HL-60 (cell line): ENCODE measurements at regions not wholly inside any gene's neighbourhood (a gene's known extent, or its start where the extent isn't known, plus 50 kb on each side); places are given as distances from the start of the nearest gene placed in this dataset.

Experiments
- POLR2AphosphoS5 ChIP-seq: IDR thresholded peaks from 2 replicates; pipeline ENCODE4 v1.6.1; 2012; ENCODE audit warnings: low read depth
- TF ChIP-seq, protein P1 (sequence below): IDR thresholded peaks from one replicate; pipeline ENCODE4 v1.5.1; 2011; ENCODE audit warnings: low read length, control low read depth, inconsistent platforms; ENCODE audit not compliant: insufficient read depth
- TF ChIP-seq, protein P2 (sequence below): IDR thresholded peaks from 2 replicates; pipeline ENCODE4 v1.6.1; 2012; ENCODE audit warnings: low read depth; ENCODE audit not compliant: insufficient replicate concordance

DNA sequence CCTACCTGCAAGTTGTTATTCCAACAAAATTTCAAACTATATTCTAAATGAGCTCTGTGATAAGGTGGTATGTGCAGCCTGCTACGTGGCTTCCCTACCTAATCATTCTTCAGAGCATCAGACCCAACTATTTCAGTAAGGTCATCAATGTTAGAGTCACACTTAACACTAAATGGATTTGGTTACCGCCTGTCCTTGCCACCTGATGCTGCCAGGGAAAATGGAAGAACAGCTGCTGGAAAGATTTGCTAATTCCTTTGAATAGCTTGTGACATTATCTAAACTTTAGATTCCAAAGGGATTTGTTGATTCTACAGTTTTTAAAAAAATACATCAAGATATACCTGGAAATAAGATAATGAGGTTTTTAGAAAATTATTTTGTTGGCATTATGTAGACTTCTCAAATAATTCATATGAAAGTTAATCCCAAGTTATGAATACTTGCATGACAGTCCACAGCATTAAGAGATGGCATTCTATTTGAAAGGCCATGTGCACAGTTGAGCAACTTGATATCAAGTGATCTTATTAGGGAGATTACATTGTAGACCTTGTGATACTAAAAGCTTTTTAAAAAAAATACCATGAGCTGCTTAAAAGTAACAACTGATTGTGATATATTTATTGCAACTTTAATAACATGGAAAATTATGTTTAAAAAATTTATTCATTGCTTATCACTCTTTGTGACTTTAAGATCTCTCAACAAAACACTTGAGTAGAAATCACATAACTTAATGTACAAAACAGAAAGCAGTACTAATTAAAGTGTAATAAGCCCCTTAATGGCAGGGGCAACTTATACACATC is 98.3 kb upstream of the UGP2 start:
- TF ChIP-seq, protein P1, sequence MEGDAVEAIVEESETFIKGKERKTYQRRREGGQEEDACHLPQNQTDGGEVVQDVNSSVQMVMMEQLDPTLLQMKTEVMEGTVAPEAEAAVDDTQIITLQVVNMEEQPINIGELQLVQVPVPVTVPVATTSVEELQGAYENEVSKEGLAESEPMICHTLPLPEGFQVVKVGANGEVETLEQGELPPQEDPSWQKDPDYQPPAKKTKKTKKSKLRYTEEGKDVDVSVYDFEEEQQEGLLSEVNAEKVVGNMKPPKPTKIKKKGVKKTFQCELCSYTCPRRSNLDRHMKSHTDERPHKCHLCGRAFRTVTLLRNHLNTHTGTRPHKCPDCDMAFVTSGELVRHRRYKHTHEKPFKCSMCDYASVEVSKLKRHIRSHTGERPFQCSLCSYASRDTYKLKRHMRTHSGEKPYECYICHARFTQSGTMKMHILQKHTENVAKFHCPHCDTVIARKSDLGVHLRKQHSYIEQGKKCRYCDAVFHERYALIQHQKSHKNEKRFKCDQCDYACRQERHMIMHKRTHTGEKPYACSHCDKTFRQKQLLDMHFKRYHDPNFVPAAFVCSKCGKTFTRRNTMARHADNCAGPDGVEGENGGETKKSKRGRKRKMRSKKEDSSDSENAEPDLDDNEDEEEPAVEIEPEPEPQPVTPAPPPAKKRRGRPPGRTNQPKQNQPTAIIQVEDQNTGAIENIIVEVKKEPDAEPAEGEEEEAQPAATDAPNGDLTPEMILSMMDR, result no peak
- TF ChIP-seq, protein P2, sequence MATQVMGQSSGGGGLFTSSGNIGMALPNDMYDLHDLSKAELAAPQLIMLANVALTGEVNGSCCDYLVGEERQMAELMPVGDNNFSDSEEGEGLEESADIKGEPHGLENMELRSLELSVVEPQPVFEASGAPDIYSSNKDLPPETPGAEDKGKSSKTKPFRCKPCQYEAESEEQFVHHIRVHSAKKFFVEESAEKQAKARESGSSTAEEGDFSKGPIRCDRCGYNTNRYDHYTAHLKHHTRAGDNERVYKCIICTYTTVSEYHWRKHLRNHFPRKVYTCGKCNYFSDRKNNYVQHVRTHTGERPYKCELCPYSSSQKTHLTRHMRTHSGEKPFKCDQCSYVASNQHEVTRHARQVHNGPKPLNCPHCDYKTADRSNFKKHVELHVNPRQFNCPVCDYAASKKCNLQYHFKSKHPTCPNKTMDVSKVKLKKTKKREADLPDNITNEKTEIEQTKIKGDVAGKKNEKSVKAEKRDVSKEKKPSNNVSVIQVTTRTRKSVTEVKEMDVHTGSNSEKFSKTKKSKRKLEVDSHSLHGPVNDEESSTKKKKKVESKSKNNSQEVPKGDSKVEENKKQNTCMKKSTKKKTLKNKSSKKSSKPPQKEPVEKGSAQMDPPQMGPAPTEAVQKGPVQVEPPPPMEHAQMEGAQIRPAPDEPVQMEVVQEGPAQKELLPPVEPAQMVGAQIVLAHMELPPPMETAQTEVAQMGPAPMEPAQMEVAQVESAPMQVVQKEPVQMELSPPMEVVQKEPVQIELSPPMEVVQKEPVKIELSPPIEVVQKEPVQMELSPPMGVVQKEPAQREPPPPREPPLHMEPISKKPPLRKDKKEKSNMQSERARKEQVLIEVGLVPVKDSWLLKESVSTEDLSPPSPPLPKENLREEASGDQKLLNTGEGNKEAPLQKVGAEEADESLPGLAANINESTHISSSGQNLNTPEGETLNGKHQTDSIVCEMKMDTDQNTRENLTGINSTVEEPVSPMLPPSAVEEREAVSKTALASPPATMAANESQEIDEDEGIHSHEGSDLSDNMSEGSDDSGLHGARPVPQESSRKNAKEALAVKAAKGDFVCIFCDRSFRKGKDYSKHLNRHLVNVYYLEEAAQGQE, result no peak
- no peak for TF ChIP-seq POLR2AphosphoS5
